ENCODE measurements at regions not wholly inside any gene's neighbourhood (a gene's known extent, or its start where the extent isn't known, plus 50 kb on each side); places are given as distances from the start of the nearest gene placed in this dataset.
"Not testable (repeated sequence)": the region's sequence is repeated elsewhere in the genome, so short reads cannot be mapped to it uniquely, and the experiment has no call there.

- peaks cover 11% of the 10 kb centered on the region for H3K9me3 Mint-ChIP-seq
- H3K27ac Mint-ChIP-seq; H3K4me3 Mint-ChIP-seq; POLR2A ChIA-PET; CTCF ChIA-PET; H3K27me3 Mint-ChIP-seq; H3K36me3 Mint-ChIP-seq (ENCODE audit: low read depth); DNase-seq; H3K4me1 Mint-ChIP-seq: not testable (repeated sequence)
Observed at GRCh38 chr21:10402461-10402860, 118.9 kb upstream of the TPTE start.

DNA sequence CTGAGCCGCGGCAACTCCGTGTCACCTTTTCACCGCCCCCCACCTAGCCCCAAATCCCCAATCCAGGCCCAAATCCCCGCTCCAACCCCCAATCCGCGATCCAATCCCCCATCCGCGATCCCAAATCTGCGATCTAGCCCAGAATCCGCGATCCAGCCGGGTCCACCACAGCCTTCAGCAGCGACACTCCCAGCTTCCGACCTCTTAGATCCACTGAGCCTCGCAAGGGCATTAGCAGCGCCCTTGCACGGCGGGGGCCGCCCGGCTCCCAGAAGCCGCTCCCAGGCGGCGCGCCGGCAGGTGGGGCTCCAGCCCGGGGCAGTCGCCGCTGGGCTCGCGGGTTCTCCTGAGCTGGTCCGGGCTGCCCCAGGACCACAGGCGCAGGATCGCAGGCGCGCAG, 116.1 kb upstream of the TPTE start:
- POLR2A ChIA-PET; H3K27ac Mint-ChIP-seq; CTCF ChIA-PET; DNase-seq; H3K4me1 Mint-ChIP-seq; H3K4me3 Mint-ChIP-seq; H3K27me3 Mint-ChIP-seq; H3K36me3 Mint-ChIP-seq (ENCODE audit: low read depth): not testable (repeated sequence)
- peaks cover 12% of the 10 kb centered on the region for H3K9me3 Mint-ChIP-seq

- not testable (repeated sequence) for H3K9me3 Mint-ChIP-seq
Observed at GRCh38 chr21:10409786-10410185, 111.6 kb upstream of the TPTE start.

GRCh38 chr21:10410354-10410929, 110.9 kb upstream of the TPTE start:
- CTCF ChIA-PET, POLR2A ChIA-PET: not testable (repeated sequence)

More at GRCh38 chr21:10409786-10410185, 111.6 kb upstream of the TPTE start:
- H3K27ac Mint-ChIP-seq; H3K36me3 Mint-ChIP-seq (ENCODE audit: low read depth); H3K4me1 Mint-ChIP-seq; CTCF ChIA-PET; H3K4me3 Mint-ChIP-seq; POLR2A ChIA-PET; DNase-seq; H3K27me3 Mint-ChIP-seq: not testable (repeated sequence)

GRCh38 chr21:10411776-10412526, 109.4 kb upstream of the TPTE start:
- H3K27me3 Mint-ChIP-seq, POLR2A ChIA-PET: not testable (repeated sequence)

More at GRCh38 chr21:10410354-10410929, 110.9 kb upstream of the TPTE start:
- not testable (repeated sequence) for H3K36me3 Mint-ChIP-seq (ENCODE audit: low read depth); H3K27ac Mint-ChIP-seq; DNase-seq; H3K4me1 Mint-ChIP-seq; H3K9me3 Mint-ChIP-seq; H3K4me3 Mint-ChIP-seq; H3K27me3 Mint-ChIP-seq

GRCh38 chr21:10412928-10413246, 108.5 kb upstream of the TPTE start:
- CTCF ChIA-PET; DNase-seq; H3K4me3 Mint-ChIP-seq; H3K4me1 Mint-ChIP-seq; POLR2A ChIA-PET; H3K27me3 Mint-ChIP-seq; H3K36me3 Mint-ChIP-seq (ENCODE audit: low read depth); H3K9me3 Mint-ChIP-seq; H3K27ac Mint-ChIP-seq: not testable (repeated sequence)

More at GRCh38 chr21:10411776-10412526, 109.4 kb upstream of the TPTE start:
- H3K36me3 Mint-ChIP-seq (ENCODE audit: low read depth); H3K9me3 Mint-ChIP-seq; H3K4me3 Mint-ChIP-seq; H3K4me1 Mint-ChIP-seq; DNase-seq; CTCF ChIA-PET; H3K27ac Mint-ChIP-seq: not testable (repeated sequence)

- H3K4me1 Mint-ChIP-seq; CTCF ChIA-PET; H3K27me3 Mint-ChIP-seq; H3K27ac Mint-ChIP-seq; H3K9me3 Mint-ChIP-seq; DNase-seq; H3K4me3 Mint-ChIP-seq; H3K36me3 Mint-ChIP-seq (ENCODE audit: low read depth); POLR2A ChIA-PET: not testable (repeated sequence)
Observed at GRCh38 chr21:10413247-10414120, 107.9 kb upstream of the TPTE start.

DNA sequence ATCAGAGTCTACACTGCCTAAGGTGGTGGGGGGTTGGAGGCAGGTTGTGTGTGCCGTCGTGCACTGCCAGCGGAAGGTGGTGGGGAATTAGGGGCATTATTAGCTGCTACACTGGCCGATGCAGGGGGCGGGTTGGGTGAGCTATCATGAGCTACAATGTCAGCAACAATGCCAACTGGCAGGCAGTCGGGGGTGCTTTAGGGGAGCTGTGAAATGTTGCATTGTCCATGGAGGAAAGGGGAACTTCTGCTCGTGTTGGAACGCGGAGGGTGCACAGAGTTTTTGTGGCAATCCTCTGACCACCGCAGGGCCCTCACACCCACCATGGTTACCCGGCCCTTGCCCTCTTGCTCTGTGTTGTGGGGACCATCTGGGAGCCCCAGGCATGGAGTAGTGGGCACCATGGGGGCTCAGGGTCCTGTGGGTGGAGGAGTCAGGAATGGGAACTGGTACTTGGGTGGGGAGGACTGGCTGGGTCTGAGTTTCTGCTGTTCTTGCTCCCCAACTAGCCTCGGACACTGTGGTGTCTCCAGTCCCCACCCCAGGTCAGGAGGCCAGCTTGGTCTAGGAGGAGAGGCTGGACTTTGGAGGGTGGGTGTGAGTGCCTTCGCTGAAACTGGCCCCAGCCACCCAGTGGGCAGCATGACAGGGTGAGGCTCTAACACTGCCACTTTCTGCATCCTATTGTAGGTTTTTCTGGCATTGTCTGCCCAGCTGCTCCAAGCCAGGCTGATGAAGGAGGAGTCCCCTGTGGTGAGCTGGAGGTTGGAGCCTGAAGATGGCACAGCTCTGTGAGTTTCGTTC, 107.1 kb upstream of the TPTE start:
- DNase-seq; H3K36me3 Mint-ChIP-seq (ENCODE audit: low read depth); H3K9me3 Mint-ChIP-seq; H3K27ac Mint-ChIP-seq; H3K4me3 Mint-ChIP-seq; CTCF ChIA-PET; POLR2A ChIA-PET; H3K4me1 Mint-ChIP-seq; H3K27me3 Mint-ChIP-seq: not testable (repeated sequence)

- DNase-seq; H3K36me3 Mint-ChIP-seq (ENCODE audit: low read depth); H3K4me3 Mint-ChIP-seq; H3K4me1 Mint-ChIP-seq; CTCF ChIA-PET; H3K27ac Mint-ChIP-seq; H3K9me3 Mint-ChIP-seq; POLR2A ChIA-PET; H3K27me3 Mint-ChIP-seq: not testable (repeated sequence)
Observed at GRCh38 chr21:10414925-10415254, 106.5 kb upstream of the TPTE start.

DNA sequence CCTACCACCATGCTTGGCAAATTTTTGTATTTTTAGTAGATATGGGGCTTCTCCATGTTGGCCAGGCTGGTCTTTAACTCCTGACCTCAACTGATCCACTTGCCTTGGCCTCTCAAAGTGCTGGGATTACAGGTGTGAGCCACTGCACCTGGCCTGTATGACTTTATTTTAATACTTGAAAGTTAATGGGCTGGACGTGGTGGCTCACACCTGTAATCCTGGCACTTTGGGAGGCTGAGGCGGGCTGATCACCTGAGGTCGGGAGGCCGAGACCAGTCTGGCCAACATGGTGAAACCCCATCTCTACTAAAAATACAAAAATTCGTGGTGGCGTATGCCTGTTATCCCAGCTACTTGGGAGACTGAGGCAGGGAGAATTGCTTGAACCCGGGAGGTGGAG, 105.9 kb upstream of the TPTE start:
- POLR2A ChIA-PET; H3K9me3 Mint-ChIP-seq; H3K27me3 Mint-ChIP-seq; H3K4me1 Mint-ChIP-seq; CTCF ChIA-PET; DNase-seq; H3K36me3 Mint-ChIP-seq (ENCODE audit: low read depth); H3K4me3 Mint-ChIP-seq; H3K27ac Mint-ChIP-seq: not testable (repeated sequence)

DNA sequence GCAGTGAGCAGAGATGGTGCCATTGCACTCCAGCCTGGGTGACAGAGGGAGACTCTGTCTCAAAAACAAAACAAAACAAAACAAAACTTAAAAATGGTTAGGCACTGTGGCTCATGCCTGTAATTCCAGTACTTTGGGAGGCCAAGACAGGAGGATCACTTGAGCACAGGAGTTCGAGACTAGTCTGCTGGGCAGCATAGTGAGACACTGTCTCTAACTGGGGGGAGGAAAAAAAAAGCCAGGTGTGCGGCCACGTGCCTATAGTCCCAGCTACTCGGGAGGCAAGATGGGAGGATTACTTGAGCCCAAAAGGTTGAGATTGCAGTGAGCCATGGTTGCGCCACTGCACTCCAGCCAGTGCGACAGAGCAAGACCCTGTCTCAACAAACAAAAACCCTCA, 105.5 kb upstream of the TPTE start:
- H3K4me3 Mint-ChIP-seq; H3K4me1 Mint-ChIP-seq; POLR2A ChIA-PET; H3K9me3 Mint-ChIP-seq; DNase-seq; CTCF ChIA-PET; H3K27me3 Mint-ChIP-seq; H3K27ac Mint-ChIP-seq; H3K36me3 Mint-ChIP-seq (ENCODE audit: low read depth): not testable (repeated sequence)

GRCh38 chr21:10416691-10417447, 104.5 kb upstream of the TPTE start:
- H3K36me3 Mint-ChIP-seq (ENCODE audit: low read depth); POLR2A ChIA-PET; DNase-seq; H3K27me3 Mint-ChIP-seq; CTCF ChIA-PET; H3K27ac Mint-ChIP-seq; H3K4me3 Mint-ChIP-seq; H3K9me3 Mint-ChIP-seq; H3K4me1 Mint-ChIP-seq: not testable (repeated sequence)

- H3K36me3 Mint-ChIP-seq (ENCODE audit: low read depth); DNase-seq; H3K4me1 Mint-ChIP-seq; H3K4me3 Mint-ChIP-seq; H3K27ac Mint-ChIP-seq; POLR2A ChIA-PET; H3K27me3 Mint-ChIP-seq; H3K9me3 Mint-ChIP-seq; CTCF ChIA-PET: not testable (repeated sequence)
Observed at GRCh38 chr21:10417551-10418002, 103.8 kb upstream of the TPTE start.

All from activated CD4-positive, alpha-beta memory T cell treated with anti-CD3 and anti-CD28 coated beads, Interleukin-2, amount 10 ng/mL, durations not matched to agents 7 days and 5 days (primary cell).